HuH-7 (cell line): ENCODE measurements at regions not wholly inside any gene's neighbourhood (a gene's known extent, or its start where the extent isn't known, plus 50 kb on each side); places are given as distances from the start of the nearest gene placed in this dataset.

Experiments used
- DNase-seq: peaks from one replicate; pipeline ENCODE4 v3.0.0; 2011; ENCODE audit warnings: low spot score

DNA sequence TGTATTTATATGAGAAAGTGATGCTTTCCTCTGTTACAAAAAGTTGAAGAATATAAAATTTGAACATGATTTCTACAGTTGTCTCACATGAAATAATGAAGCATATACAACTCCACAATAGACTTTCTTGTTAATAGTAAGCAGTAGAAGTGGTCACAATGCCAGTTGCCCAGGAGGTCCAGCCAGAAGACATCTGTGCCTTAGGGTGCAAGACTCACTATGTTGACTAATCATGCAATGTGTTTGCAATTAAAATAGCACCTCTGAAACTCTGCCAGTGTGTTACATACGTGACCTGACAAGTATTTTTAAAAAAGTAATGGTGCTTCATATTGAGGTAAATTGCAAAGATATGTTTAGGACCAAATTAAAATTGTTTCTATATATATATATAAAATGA is 547.2 kb downstream of the ETV1 start:
- DNase-seq: no peak

DNA sequence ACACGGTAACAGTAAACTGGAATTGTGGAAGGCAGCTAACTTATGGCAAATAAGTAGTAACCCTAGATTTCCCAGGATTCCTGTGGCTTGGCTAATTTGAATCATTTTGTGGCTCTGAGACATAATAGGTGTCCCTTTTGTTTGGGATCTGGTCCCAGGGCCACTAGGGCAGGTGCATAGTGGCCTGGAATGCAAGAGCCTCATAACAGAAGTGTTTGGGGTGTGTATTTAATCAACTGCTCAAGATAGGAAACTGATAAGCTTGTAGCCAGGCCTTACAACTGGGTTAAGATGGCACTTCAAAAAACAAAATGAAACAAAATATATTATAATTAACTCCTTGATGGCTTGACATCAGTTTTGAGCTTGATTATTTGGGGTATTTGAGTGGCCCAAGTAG is 541.8 kb downstream of the ETV1 start:
- no peak for DNase-seq

DNA sequence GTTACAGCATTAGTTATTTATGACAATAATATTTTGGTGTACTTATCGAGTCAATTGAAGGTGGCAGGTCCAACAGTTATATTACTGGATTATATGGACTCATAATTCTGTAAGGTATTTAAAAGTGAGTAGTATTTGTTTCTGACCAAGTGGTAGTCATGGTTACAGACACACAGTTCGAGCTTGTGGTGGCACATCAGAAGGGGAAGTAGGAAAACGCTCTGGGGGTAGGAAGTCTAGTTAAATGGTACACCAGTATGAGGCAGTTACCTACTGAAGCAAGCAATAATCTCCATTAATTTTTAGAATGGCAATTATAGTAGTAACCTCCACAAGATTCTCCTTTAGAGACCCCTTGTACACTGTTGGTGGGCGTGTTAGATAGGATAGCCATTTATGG is 541.2 kb downstream of the ETV1 start:
- DNase-seq: no peak

DNA sequence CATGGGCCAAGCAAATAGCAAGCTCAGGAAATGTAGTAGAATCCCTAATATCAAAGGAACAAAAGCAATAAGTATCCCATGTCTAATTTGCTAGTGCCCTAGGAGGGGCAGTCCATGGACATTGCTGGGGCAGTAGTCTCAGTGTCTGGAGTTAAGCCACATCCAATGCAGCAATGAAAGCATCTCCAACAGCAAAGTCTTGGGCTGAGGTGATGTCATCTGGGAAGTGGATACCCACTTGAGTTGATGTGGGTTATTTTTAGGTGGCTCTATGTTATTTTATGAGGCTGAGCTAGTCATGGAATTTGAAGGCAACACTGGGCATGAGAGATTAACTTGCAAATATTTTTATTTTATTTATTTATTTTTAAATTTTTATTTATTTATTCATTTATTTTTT is 540.0 kb downstream of the ETV1 start:
- no peak for DNase-seq

DNA sequence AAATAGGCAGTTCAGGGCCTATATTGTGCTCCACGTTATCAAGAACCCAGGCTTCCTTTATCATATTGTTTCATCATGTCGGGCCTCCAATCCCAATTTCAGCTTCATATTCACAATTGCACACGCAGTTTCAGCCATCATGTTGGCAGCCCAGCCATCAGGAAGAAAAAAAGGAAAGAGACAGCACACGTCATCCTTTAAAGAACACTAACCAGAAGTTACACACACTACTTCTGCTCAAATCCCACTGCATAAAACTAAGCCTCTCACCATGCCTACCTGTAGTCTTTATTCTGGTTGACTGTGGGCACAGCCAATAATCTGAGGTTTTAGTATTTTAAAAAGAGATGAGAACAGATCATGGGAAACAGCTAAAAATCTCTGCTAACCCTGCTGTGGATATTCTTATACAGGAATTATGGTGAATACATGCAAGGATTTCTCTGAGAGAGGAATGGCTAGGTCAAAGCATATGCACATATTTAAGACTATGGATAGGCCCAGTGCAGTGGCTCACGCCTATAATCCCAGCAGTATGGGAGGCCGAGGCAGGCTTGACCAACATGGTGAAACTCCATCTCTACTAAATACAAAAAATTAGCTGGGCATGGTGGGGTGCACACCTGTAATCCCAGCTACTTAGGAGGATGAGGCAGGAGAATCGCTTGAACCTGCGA is 534.4 kb downstream of the ETV1 start:
- DNase-seq: no peak

DNA sequence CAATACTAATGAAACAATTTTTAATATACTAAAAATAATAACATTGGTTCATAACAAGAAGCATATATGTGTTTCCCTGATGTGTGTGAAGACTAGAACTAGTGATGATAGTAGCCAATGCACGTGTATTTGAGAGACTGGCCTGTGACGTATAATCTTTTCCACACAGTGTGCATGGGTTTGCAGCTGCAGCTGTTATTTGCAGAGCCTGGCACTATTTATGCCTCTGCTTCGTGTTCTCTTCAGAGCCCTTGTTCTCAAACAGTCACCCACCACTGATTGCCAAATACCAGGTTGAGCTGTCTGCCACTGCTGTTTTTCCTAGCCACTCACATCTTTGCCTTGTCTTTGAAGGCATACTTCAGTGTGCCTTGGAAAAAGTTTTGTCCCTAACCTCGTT is 531.7 kb downstream of the ETV1 start:
- no peak for DNase-seq

- DNase-seq: no peak
Observed at GRCh38 chr7:13466874-13467547, 522.5 kb downstream of the ETV1 start.

DNA sequence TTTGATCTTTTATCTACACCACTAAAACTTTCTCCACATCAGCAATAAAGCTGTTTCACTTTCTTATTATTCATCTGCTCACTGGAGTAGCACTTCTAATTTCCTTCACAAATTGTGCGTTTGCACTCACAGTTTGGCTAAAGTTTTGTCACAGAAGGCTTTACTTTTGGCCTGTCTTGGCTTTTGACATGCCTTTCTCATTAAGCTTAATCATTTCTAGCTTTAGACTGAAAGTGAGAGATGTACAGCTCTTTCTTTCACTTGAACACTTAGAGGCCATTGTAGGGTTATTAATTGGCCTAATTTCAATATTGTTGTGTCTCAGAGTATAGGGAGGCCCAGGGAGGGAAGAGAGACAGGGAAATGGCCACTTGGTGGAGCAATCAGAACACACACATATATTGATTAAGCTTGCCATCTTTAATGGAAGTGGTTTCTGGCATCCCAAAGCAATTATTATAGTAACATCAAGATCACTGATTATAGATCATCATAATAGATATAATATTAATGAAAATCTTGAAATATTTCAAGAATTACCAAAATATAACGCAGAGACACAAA is 512.5 kb downstream of the ETV1 start:
- no peak for DNase-seq

DNA sequence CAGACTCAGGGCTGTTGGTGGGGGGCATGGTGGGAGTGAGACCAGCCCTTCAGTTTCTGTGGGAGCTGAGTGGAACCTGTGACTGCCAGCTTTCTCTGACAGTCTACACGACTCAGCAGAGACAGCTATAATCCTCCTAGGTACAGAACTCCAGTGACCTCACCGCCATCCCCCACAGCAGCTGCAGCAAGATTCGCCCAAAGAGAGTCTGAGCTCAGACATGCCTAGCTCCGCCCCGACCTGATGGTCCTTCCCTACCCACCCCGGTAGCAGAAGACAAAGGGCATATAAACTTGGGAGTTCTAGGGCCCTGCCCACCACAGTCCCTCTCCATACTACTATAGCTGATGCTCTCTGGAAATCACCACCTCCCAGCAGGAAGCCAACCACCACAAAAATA is 500.1 kb downstream of the ETV1 start:
- no peak for DNase-seq

GRCh38 chr7:13496976-13497375 is 492.5 kb downstream of the ETV1 start:
- DNase-seq: no peak

- DNase-seq: no peak
Observed at GRCh38 chr7:13508586-13508985, 480.9 kb downstream of the ETV1 start.

- no peak for DNase-seq
Observed at GRCh38 chr7:13518738-13519137, 470.7 kb downstream of the ETV1 start.

DNA sequence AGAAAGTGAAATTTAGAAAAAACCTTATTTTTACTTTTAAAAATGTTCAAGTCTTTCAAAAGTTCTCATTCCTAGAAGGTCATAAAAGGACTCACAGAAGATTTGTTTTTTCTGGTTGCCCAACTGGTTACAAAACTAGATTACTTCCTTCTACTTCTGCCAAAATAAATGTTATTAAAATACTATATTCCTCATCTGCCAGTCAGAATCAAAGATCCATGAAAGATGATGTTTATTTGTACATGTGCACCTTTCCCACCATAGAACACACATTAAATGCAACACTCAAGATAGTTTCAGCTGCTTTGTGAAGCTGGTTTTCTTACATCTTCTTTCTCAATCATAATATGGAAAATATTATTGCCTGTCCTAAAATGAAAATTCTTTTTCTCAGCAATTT is 465.4 kb downstream of the ETV1 start:
- DNase-seq: no peak

DNA sequence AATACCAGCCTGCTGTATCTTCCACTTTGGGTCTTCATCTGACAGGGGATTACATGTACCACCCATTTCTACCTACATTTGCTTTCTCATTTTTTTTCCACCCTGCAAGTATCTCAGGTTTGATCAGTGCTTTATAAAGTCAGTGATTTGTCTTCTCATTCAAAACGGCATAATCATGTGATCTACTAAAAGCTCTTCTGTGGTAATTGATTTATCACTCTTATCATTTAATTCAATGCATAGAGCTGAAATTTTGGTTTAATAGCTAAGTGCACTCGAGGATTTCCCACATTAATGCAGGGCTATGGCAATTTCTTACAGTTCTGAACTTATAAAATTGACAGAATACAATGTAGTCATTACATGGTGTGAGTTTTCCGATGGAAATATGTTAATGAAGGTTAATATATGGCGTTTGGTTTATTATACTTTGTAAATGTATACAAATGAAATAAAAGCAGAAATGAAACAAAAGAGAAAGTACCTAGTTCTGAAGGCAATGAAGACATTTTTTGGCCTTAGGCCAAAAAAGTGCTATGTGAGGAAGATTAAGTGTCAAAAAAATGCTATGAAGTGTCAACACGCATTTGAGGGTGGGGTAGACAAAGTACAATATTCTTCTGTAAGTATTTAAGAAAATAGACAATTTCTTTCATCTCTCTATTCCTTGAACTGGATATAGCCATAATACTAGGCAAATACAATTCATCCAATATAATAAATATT is 457.3 kb downstream of the ETV1 start:
- DNase-seq: no peak

DNA sequence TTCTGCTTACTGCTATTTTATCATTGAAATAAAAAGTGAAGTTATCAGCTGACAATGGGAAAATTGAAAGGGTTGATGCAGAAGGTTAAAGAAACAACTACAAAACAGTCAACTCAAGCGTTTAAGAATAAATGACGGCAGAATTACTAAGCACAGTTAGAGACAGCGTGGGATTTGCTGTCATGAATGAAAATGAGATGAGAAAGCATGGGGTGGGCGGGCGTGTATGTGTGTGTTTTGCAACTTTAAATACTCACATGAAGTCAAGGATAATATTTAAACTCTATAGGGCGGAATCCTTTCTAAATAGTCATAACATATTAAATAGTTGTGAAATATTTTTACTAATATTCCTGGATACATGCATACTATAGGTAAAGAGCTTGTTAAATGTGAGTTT is 450.8 kb downstream of the ETV1 start:
- DNase-seq: no peak

DNA sequence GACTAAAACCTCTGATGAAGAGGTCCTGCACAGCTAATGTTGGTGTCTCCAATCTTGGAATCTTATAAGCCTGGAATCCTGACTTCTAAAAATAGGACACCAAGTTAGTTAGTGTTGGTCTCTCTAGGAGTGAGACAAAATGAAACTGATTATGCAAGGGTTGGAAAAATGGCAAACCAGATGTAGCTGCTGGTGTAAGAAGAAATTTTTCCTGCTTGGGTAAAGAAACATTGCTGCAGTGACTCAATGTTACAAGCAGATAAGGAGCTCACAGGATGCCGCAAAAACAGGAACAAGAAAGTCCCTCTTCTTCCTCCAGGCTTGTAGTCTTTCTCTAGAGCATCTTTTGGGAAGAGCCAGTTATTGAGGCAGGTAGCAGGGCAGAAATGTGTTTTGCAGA is 449.0 kb downstream of the ETV1 start:
- no peak for DNase-seq

DNA sequence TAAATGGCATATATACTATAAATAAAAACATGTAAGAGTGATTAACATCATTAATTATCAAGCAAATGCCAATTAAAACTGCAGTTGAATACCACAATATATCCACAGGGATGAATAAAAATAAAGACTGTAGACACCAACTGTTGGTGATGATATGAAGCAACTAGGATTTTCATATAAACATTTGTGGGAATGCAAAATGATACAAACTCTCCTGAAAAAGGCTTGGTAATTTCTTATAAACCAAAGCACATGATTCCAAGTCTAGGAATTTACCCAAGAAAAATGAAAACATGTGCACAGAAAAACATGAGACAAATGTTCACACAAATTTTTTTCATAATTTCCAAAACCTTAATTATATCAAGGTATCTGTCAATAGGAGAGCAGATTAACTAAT is 448.1 kb downstream of the ETV1 start:
- no peak for DNase-seq

DNA sequence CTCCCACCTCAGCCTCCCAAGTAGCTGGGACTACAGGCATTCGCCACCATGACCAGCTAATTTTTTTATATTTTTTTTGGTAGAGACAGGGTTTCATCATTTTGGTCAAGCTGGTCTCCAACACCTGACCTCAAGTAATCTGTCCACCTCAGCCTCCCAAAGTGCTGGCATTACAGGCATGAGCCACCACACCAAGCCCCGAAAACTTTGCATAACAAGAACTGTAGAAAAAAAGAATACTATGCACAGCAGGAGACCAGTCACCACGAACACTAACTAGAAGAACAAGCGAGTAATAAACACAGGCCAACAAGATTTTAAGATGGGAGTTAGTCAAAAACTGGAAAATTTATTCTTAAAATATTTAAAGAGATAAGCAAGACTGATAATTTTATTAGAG is 447.0 kb downstream of the ETV1 start:
- no peak for DNase-seq

- DNase-seq: no peak
Observed at GRCh38 chr7:13551503-13551902, 438.0 kb downstream of the ETV1 start.

GRCh38 chr7:13560441-13560840 is 429.0 kb downstream of the ETV1 start:
- no peak for DNase-seq

GRCh38 chr7:13563257-13563656 is 426.2 kb downstream of the ETV1 start:
- DNase-seq: no peak

GRCh38 chr7:13563680-13564079 is 425.8 kb downstream of the ETV1 start:
- DNase-seq: no peak

DNA sequence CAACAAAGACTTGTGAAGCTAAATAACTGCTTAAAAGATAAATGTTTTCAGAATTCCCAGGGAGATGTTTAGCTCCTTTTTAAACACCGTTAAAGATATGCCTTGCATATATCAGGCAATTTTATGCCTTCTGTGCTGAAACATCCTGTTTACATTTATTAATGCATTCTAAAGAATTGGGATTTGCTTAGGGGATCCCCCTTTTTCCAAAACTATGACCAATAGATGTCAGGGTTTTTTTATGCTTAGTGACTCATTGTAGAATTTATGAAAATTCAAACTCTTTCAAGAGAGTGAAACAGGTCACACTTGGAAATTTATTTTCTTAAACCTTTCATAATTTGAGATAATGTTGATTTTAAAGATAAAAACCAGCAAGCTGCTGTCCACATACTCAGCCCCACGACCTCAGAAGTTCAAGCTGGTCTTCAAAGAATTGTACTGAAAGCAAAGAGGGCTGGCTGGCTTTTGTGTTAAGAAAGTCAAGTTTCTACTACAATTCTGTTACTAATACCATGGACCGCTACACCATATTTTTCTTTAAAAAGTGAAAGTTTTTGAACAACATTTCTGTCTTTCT is 411.8 kb downstream of the ETV1 start:
- no peak for DNase-seq
